GM12891 (cell line): ENCODE measurements at regions not wholly inside any gene's neighbourhood (a gene's known extent, or its start where the extent isn't known, plus 50 kb on each side); places are given as distances from the start of the nearest gene placed in this dataset.

ENCODE experiments used
- DNase-seq: peaks from one replicate; pipeline ENCODE4 v3.0.0; 2011; ENCODE audit warnings: low spot score; ENCODE audit not compliant: insufficient read length
- FAIRE-seq: peaks from 2 replicates; lab custom pipeline; 2011; peaks lifted over from hg19 to GRCh38; lab: Jason Lieb, UNC
- PAX5 ChIP-seq: IDR thresholded peaks from 2 replicates; pipeline ENCODE4 v1.6.1; 2011; ENCODE audit warnings: low read length, moderate library complexity, mild to moderate bottlenecking; ENCODE audit not compliant: insufficient read depth, severe bottlenecking
- POLR2A ChIP-seq: IDR thresholded peaks from 2 replicates; pipeline ENCODE4 v1.6.1; 2011; ENCODE audit warnings: low read depth, low read length, control low read depth
- POLR2AphosphoS5 ChIP-seq: IDR thresholded peaks from 2 replicates; pipeline ENCODE4 v1.6.1; 2011; ENCODE audit warnings: low read depth, low read length, control low read depth
- POU2F2 ChIP-seq: IDR thresholded peaks from 2 replicates; pipeline ENCODE4 v1.6.1; 2011; ENCODE audit warnings: low read depth, mild to moderate bottlenecking, control low read depth, low read length, moderate library complexity
- SPI1 ChIP-seq: IDR thresholded peaks from 2 replicates; pipeline ENCODE4 v1.6.1; 2011; ENCODE audit warnings: low read depth, low read length, control low read depth
- TAF1 ChIP-seq: IDR thresholded peaks from 2 replicates; pipeline ENCODE4 v1.6.1; 2011; ENCODE audit warnings: low read depth, low read length, control low read depth

DNA sequence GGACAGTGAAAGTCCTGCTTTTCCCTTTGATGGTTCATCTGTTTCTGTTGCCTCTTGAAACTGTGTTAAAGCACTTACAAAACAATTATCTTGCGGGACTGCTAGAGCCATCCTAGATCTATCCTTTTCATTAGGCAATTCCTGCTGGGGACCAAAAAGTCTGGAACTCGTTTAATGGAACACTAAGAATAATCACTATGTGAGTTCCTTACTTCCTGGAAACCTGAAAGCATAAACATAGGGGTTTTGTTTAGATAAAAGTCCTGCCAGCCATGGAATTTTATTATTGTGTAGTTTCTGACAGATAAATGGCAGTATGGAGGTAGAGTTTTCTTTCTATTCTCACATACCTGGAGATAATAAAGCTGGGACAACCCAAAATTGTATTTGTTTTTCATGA lies 1133.3 kb downstream of the SORCS3 start:
- DNase-seq, result no peak
- TF ChIP-seq POLR2A (no peak), SPI1 (no peak), POU2F2 (no peak), POLR2AphosphoS5 (no peak), TAF1 (no peak), PAX5 (no peak)
- no peak for FAIRE-seq

- TF ChIP-seq POLR2A (no peak), POU2F2 (no peak)
- DNase-seq (no peak), FAIRE-seq (no peak)
These were observed 1129.6 kb downstream of the SORCS3 start for GRCh38 chr10:105770524-105771212.

DNA sequence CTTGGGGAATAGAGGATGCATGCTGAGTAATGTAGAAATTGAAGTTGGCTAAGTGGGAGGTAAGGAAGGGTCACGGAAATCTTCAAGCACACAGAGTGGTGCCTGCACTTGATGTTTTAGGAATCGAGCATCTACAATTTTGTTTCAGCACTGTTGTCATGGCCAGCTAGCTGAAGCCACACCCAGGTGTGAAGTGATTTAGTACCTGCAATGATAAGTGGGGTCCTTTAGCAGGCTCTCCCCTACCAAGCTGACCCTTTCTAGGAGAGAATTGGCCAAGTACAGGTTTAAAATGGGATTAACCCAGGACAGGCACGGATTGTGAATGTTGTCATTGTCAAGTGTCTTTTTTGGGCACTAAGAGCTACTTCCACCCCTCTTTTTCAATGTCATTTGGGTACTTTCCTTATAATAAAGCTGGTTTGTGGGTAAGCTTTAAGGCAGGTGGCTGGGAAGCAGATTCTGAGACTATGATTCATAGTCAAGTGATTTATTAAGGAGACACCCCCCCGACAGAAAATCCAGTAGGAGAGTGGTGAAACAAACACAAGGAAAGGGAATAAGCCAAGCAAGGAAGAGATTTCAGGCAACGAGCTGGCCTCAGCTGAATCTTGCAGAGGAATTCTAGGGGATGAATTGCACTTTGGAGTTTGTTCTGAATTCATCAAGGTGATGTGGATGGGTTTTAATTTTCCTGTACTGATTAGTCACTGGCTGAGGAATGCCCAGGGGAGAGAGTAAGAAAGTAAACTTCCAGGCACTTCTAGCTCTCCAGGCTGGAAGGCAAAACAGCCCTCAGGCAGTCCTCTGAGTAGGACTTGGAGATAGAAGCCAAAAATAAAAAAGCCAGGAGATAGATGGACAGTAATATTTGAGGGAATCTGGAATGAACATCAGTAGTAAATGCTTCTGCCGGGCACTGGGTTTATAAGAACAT lies 1128.4 kb downstream of the SORCS3 start:
- DNase-seq (no peak), FAIRE-seq (no peak)
- TF ChIP-seq SPI1 (no peak), POLR2AphosphoS5 (no peak)

DNA sequence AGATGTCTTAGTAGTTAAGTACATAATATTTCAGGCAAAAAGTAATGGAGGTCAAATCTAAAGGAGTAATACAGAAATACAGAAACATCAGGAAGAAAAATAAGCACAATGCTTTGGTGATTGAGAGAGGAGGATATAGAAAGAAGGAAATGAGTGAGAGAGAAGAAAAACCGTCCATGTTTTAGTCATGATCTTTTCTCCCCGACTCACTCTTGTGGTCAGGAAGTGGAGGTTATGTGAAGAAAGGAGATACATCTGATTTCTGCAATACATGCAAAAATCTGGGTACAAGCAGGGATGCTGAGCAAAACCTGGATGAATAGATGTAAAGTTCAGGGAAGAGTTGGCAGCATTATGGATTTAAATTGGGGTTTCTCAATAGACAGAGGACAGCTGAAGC lies 1122.5 kb downstream of the SORCS3 start:
- no peak for FAIRE-seq
- no peak for TF ChIP-seq POLR2A
- no peak for DNase-seq

- no peak for FAIRE-seq
- no peak for DNase-seq
- no peak for TF ChIP-seq PAX5
- no peak for TF ChIP-seq POLR2A
- TF ChIP-seq TAF1, result no peak
- no peak for TF ChIP-seq POLR2AphosphoS5
- no peak for TF ChIP-seq SPI1
- TF ChIP-seq POU2F2, result no peak
These were observed 1120.6 kb downstream of the SORCS3 start for GRCh38 chr10:105761576-105762260.

DNA sequence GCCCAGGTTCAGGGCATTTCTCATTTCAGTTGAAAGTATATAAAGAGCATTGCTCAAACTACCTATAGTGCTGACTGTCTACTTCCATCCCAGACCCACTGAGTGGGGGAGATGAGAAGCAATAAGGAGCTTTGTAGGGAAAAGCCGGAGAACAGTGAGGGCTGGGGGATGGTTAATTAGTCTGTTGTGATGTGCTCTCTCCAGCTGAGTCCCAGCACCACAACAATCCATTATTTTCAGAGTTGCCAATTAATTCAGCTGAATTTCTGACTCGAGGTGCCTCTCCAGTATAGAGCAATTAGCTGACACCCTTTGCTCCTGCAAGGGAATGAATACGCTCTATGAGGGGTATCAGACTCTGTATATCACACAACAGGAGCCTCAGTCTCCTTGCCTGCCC lies 1118.6 kb downstream of the SORCS3 start:
- FAIRE-seq (no peak), DNase-seq (no peak)
- TF ChIP-seq POLR2A (no peak), POLR2AphosphoS5 (no peak), SPI1 (no peak)

DNA sequence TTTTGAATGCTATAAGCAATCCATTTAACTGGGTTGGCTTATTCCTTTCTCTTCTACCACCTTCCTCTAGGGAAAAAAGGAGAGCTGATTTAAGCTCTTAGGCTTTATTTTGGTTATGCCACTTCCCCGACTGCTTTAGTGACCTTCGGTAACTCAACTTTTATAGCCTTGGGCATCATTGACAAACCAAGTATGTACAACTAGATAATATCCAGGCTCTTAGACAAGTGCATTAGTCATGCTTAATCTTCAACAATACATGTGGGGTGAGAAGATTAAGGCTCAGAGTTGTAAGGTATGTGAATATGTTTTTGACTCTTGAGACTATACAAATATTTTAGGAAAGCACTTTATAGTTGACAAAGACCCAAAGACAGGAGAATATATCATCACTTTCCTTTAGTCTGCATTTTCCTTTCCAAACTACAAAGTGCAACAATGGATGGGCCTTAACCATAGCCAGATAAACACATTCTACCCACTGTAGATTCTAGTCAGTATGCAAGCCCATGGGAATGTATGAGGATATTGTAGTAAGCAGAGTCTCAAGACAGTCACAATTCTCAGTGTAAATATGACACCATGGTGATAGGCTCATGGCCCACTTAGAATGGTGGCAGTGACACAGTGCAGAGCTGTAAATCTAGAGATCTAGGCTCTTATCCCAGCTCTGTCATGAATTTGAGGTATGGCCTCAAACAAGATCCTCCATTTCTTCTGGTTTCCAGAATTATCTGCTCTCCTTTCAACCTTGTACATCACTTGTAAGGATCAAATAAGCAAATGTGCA lies 1117.3 kb downstream of the SORCS3 start:
- no peak for DNase-seq
- TF ChIP-seq POLR2A, result no peak
- TF ChIP-seq POU2F2, result no peak
- no peak for TF ChIP-seq PAX5
- TF ChIP-seq SPI1, result no peak
- no peak for TF ChIP-seq POLR2AphosphoS5
- TF ChIP-seq TAF1, result no peak
- no peak for FAIRE-seq

- FAIRE-seq (no peak), DNase-seq (no peak)
- TF ChIP-seq POLR2AphosphoS5, result no peak
- TF ChIP-seq POU2F2, result no peak
- no peak for TF ChIP-seq TAF1
- TF ChIP-seq PAX5, result no peak
- no peak for TF ChIP-seq SPI1
- no peak for TF ChIP-seq POLR2A
These were observed 1116.2 kb downstream of the SORCS3 start for GRCh38 chr10:105757302-105757701.

GRCh38 chr10:105756386-105756785 lies 1115.3 kb downstream of the SORCS3 start:
- TF ChIP-seq POU2F2, result no peak
- TF ChIP-seq POLR2A, result no peak
- no peak for TF ChIP-seq TAF1
- TF ChIP-seq POLR2AphosphoS5, result no peak
- TF ChIP-seq PAX5, result no peak
- TF ChIP-seq SPI1, result no peak
- FAIRE-seq (no peak), DNase-seq (no peak)

GRCh38 chr10:105751688-105752087 lies 1110.6 kb downstream of the SORCS3 start:
- FAIRE-seq (no peak), DNase-seq (no peak)
- TF ChIP-seq POU2F2 (no peak), TAF1 (no peak), SPI1 (no peak), POLR2AphosphoS5 (no peak), POLR2A (no peak), PAX5 (no peak)
